Astrocyte (in vitro differentiated cells and primary cell): ENCODE measurements at regions not wholly inside any gene's neighbourhood (a gene's known extent, or its start where the extent isn't known, plus 50 kb on each side); places are given as distances from the start of the nearest gene placed in this dataset.

ENCODE experiments used
- DNase-seq: peaks from one replicate; pipeline ENCODE4 v3.0.0-alpha.2; 2010; ENCODE audit warnings: low read depth
- FAIRE-seq: peaks from 2 replicates; lab custom pipeline; 2011; peaks lifted over from hg19 to GRCh38; lab: Jason Lieb, UNC
- H2AFZ ChIP-seq: 2 replicates; pipeline ENCODE4 v1.6.0; 2012; ENCODE audit warnings: low read depth, low read length, inconsistent platforms
- H3K27ac ChIP-seq: 2 replicates; pipeline ENCODE4 v1.5.1; 2011; ENCODE audit warnings: low read depth, low read length, inconsistent platforms
- H3K27me3 ChIP-seq: 2 replicates; pipeline ENCODE4 v1.6.0; 2011; ENCODE audit warnings: low read length, inconsistent platforms; ENCODE audit not compliant: insufficient read depth
- H3K36me3 ChIP-seq: 2 replicates; pipeline ENCODE4 v1.5.1; 2011; ENCODE audit warnings: low read length, inconsistent platforms; ENCODE audit not compliant: insufficient read depth
- H3K4me1 ChIP-seq: 2 replicates; pipeline ENCODE4 v1.5.1; 2011; ENCODE audit warnings: low read length, inconsistent platforms; ENCODE audit not compliant: insufficient read depth
- H3K4me2 ChIP-seq: 2 replicates; pipeline ENCODE4 v1.6.0; 2012; ENCODE audit warnings: low read length, inconsistent platforms
- H3K4me3 ChIP-seq: 2 replicates; pipeline ENCODE4 v1.5.1; 2011; ENCODE audit warnings: low read depth, mild to moderate bottlenecking, low read length, inconsistent platforms; ENCODE audit not compliant: insufficient read depth
- H3K79me2 ChIP-seq: 2 replicates; pipeline ENCODE4 v1.6.0; 2012; ENCODE audit warnings: mild to moderate bottlenecking, low read length, inconsistent platforms; ENCODE audit not compliant: insufficient read depth
- H3K9ac ChIP-seq: 2 replicates; pipeline ENCODE4 v1.6.0; 2012; ENCODE audit warnings: mild to moderate bottlenecking, low read length, inconsistent platforms
- H3K9me3 ChIP-seq: 2 replicates; pipeline ENCODE4 v1.5.1; 2012; ENCODE audit warnings: low read depth, mild to moderate bottlenecking, low read length, inconsistent platforms; ENCODE audit not compliant: insufficient read depth
- H4K20me1 ChIP-seq: 2 replicates; pipeline ENCODE4 v1.6.0; 2012; ENCODE audit warnings: low read length, inconsistent platforms; ENCODE audit not compliant: insufficient read depth
- H3K27ac Mint-ChIP-seq: one replicate; pipeline ENCODE4 v1.8.0; 2021; ENCODE audit warnings: mild to moderate bottlenecking, mixed read lengths; ENCODE audit not compliant: unreplicated experiment
- H3K27me3 Mint-ChIP-seq: one replicate; pipeline ENCODE4 v1.8.0; 2021; ENCODE audit warnings: low read depth, mixed read lengths; ENCODE audit not compliant: unreplicated experiment
- H3K36me3 Mint-ChIP-seq: one replicate; pipeline ENCODE4 v1.8.0; 2021; ENCODE audit warnings: low read depth, mixed read lengths; ENCODE audit not compliant: unreplicated experiment
- H3K4me1 Mint-ChIP-seq: one replicate; pipeline ENCODE4 v1.8.0; 2021; ENCODE audit warnings: low read depth, mixed read lengths; ENCODE audit not compliant: unreplicated experiment
- H3K4me3 Mint-ChIP-seq: one replicate; pipeline ENCODE4 v1.8.0; 2021; ENCODE audit warnings: mild to moderate bottlenecking, moderate library complexity, mixed read lengths; ENCODE audit not compliant: unreplicated experiment
- H3K9me3 Mint-ChIP-seq: one replicate; pipeline ENCODE4 v1.8.0; 2021; ENCODE audit warnings: mild to moderate bottlenecking, mixed read lengths; ENCODE audit not compliant: unreplicated experiment
- CTCF ChIP-seq: IDR thresholded peaks from 2 replicates; pipeline ENCODE4 v1.5.1; 2011; ENCODE audit warnings: low read depth, mild to moderate bottlenecking, inconsistent platforms, low read length, moderate library complexity; ENCODE audit not compliant: insufficient read depth
- EZH2 ChIP-seq: IDR thresholded peaks from 2 replicates; pipeline ENCODE4 v1.6.1; 2012; ENCODE audit warnings: mild to moderate bottlenecking, low read length, inconsistent platforms; ENCODE audit not compliant: insufficient read depth

GRCh38 chr5:158174918-158175851 lies 316.2 kb upstream of the CLINT1 start:
- Histone ChIP-seq H4K20me1 (no peaks in the 10 kb centered on the region), H3K4me2 (peak overlapping the region; percentile 17), H2AFZ (no peak overlapping the region), H3K9me3 (no peaks in the 10 kb centered on the region), H3K4me3 (no peak overlapping the region), H3K79me2 (no peaks in the 10 kb centered on the region), H3K27ac (no peak overlapping the region), H3K4me1 (peaks cover 7% of the 10 kb centered on the region), H3K9ac (no peak overlapping the region), H3K36me3 (no peaks in the 10 kb centered on the region), H3K27me3 (peaks cover 4% of the 10 kb centered on the region)
- TF ChIP-seq EZH2 (no peak), CTCF (peak; percentile 88)
- FAIRE-seq: no peak
- DNase-seq: peak; percentile 29
- H3K36me3 Mint-ChIP-seq: peaks cover 2% of the 10 kb centered on the region
- no peaks in the 10 kb centered on the region for H3K9me3 Mint-ChIP-seq
- peak overlapping the region; percentile 4 for H3K4me3 Mint-ChIP-seq
- H3K27ac Mint-ChIP-seq: no peak overlapping the region
- peaks cover 15% of the 10 kb centered on the region for H3K4me1 Mint-ChIP-seq
- H3K27me3 Mint-ChIP-seq: peaks cover 11% of the 10 kb centered on the region

DNA sequence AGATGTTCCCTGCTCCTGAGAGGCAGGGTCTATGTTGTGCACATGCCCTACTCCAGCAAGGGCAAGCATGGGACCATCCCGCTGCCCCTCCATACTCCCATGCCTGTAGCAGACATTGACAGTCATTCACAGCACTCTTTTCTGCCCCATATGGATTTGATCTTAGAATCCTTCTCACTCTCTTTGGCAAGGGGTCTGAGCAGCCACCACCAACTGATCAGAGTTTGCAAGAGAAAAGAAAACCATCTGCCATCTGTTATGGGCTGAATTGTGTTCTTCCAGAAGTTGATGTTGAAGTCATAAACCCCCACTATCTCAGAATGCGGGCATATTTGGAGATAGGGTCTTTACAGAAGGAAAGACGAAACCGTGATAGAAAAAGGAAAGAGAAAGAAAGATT lies 315.1 kb upstream of the CLINT1 start:
- Histone ChIP-seq H3K4me2 (no peak overlapping the region), H3K4me1 (peaks cover 7% of the 10 kb centered on the region), H3K9ac (no peak overlapping the region), H2AFZ (no peak overlapping the region), H4K20me1 (no peaks in the 10 kb centered on the region), H3K79me2 (no peaks in the 10 kb centered on the region), H3K27ac (no peak overlapping the region), H3K9me3 (no peaks in the 10 kb centered on the region), H3K4me3 (no peak overlapping the region), H3K27me3 (peaks cover 6% of the 10 kb centered on the region), H3K36me3 (no peaks in the 10 kb centered on the region)
- DNase-seq (no peak), FAIRE-seq (no peak)
- peaks cover 15% of the 10 kb centered on the region for H3K4me1 Mint-ChIP-seq
- TF ChIP-seq EZH2 (no peak), CTCF (no peak)
- no peak overlapping the region for H3K27ac Mint-ChIP-seq
- H3K9me3 Mint-ChIP-seq: no peaks in the 10 kb centered on the region
- peaks cover 16% of the 10 kb centered on the region for H3K27me3 Mint-ChIP-seq
- no peaks in the 10 kb centered on the region for H3K36me3 Mint-ChIP-seq
- H3K4me3 Mint-ChIP-seq: no peak overlapping the region

DNA sequence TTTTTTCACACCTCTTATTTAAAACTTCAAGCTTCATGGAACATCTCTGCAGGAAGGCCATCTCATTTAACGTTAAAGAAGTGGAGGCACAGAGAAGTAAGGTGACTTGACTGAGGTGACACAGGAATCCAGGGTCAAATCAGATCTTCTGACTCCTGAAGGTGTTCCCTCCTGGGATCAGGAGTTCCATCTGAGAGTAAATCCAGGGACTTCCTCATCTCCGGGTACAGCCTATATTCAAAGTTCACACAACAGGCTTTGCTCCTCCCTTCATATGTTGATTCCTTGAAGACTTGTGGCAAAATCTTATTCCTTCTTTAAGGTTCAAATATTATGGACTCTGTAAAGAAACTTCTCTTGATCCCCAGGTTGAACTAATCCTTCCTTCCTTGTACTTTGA lies 313.1 kb upstream of the CLINT1 start:
- no peak overlapping the region for H3K27ac ChIP-seq
- no peak for FAIRE-seq
- no peaks in the 10 kb centered on the region for H4K20me1 ChIP-seq
- H3K4me3 ChIP-seq: no peak overlapping the region
- no peaks in the 10 kb centered on the region for H3K79me2 ChIP-seq
- Mint-ChIP-seq H3K4me1 (peaks cover 10% of the 10 kb centered on the region), H3K9me3 (no peaks in the 10 kb centered on the region), H3K27ac (no peak overlapping the region), H3K27me3 (peaks cover 20% of the 10 kb centered on the region), H3K4me3 (no peak overlapping the region), H3K36me3 (no peaks in the 10 kb centered on the region)
- no peak overlapping the region for H2AFZ ChIP-seq
- no peak overlapping the region for H3K4me2 ChIP-seq
- H3K4me1 ChIP-seq: peaks cover 7% of the 10 kb centered on the region
- no peaks in the 10 kb centered on the region for H3K9me3 ChIP-seq
- H3K36me3 ChIP-seq: no peaks in the 10 kb centered on the region
- peaks cover 6% of the 10 kb centered on the region for H3K27me3 ChIP-seq
- no peak for DNase-seq
- no peak overlapping the region for H3K9ac ChIP-seq
- TF ChIP-seq CTCF (no peak), EZH2 (no peak)
